GM12878 (cell line): ENCODE measurements at regions not wholly inside any gene's neighbourhood (a gene's known extent, or its start where the extent isn't known, plus 50 kb on each side); places are given as distances from the start of the nearest gene placed in this dataset.

Experiments used
- ATAC-seq: fragments of 200-7000 bp; cut with Tn5 transposase; 3 replicates; pipeline ENCODE4 v1.9.1; 2020; ENCODE audit warnings: mild to moderate bottlenecking, moderate library complexity
- BruUV-seq: library from RNA; stranded (reverse); fragments of 400-500 nt; replicated peaks from 2 replicates; lab custom pipeline; 2021; lab: Mats Ljungman, UMichigan
- CTCF ChIA-PET: fragments of 300-600 bp; sonication (Branson Sonifier 250); formaldehyde crosslinking; extraction: SDS; loops from one replicate; lab custom pipeline; 2021; ENCODE audit warnings: inconsistent platforms; lab: Yijun Ruan, JAX
- POLR2A ChIA-PET: fragments of 350-600 bp; formaldehyde crosslinking; extraction: SDS; loops from one replicate; lab custom pipeline; 2021; ENCODE audit warnings: inconsistent platforms; lab: Charles Lee
- RAD21 ChIA-PET: fragments of 300-600 bp; sonication (Branson Sonifier 250); formaldehyde crosslinking; loops from one replicate; lab custom pipeline; 2023; ENCODE audit warnings: antibody characterized with exemption; ENCODE audit not compliant: unreplicated experiment; lab: Charles Lee
- SMC1A ChIA-PET: fragments of 300-600 bp; sonication (Branson Sonifier 250); formaldehyde crosslinking; loops from one replicate; lab custom pipeline; 2023; ENCODE audit not compliant: unreplicated experiment, uncharacterized antibody; lab: Charles Lee
- DNase-seq: peaks from one replicate; pipeline ENCODE4 v3.0.0-alpha.2; 2011; ENCODE audit warnings: low read depth, low spot score
- FAIRE-seq: peaks from 3 replicates; lab custom pipeline; 2011; peaks lifted over from hg19 to GRCh38; lab: Jason Lieb, UNC
- H2AFZ ChIP-seq: 2 replicates; pipeline ENCODE4 v1.6.0; 2011; ENCODE audit warnings: low read depth, low read length, control low read depth; ENCODE audit not compliant: control insufficient read depth
- H3K27ac ChIP-seq: 2 replicates; pipeline ENCODE4 v1.5.1; 2011; ENCODE audit warnings: control low read depth; ENCODE audit not compliant: control insufficient read depth, insufficient read depth
- H3K27me3 ChIP-seq, 2 experiments: replicated peaks in 1 of 2; 2 replicates each; pipeline versions ENCODE4 v1.6.0 to v1.6.1; 2011; ENCODE audit warnings: low read length in 1 of 2; ENCODE audit not compliant: control insufficient read depth in 2 of 2, insufficient read depth in 2 of 2
- H3K36me3 ChIP-seq, 2 experiments: 2 replicates each; pipeline ENCODE4 v1.5.1; 2011; ENCODE audit warnings: low read length in 1 of 2; ENCODE audit not compliant: control insufficient read depth in 2 of 2, insufficient read depth in 2 of 2
- H3K4me1 ChIP-seq: 2 replicates; pipeline ENCODE4 v1.6.1; 2011; ENCODE audit warnings: mild to moderate bottlenecking, low read length, moderate library complexity, mixed read lengths; ENCODE audit not compliant: control insufficient read depth, insufficient read depth
- H3K4me2 ChIP-seq: 2 replicates; pipeline ENCODE4 v1.6.0; 2011; ENCODE audit warnings: control low read depth; ENCODE audit not compliant: control insufficient read depth, insufficient read depth
- H3K4me3 ChIP-seq: fragments of 200-600 bp; sonication (generic); 2 replicates; pipeline ENCODE4 v1.5.1; 2016
- H3K79me2 ChIP-seq: 2 replicates; pipeline ENCODE4 v1.6.0; 2011; ENCODE audit warnings: low read length; ENCODE audit not compliant: control insufficient read depth, insufficient read depth
- H3K9ac ChIP-seq: 2 replicates; pipeline ENCODE4 v1.8.0; 2011; ENCODE audit warnings: low read length, control low read depth, mixed read lengths; ENCODE audit not compliant: control insufficient read depth, insufficient read depth
- H3K9me3 ChIP-seq: replicated peaks from 3 replicates; pipeline ENCODE4 v1.5.1; 2011; ENCODE audit warnings: mild to moderate bottlenecking, low read length; ENCODE audit not compliant: control insufficient read depth, insufficient read depth
- H4K20me1 ChIP-seq: 2 replicates; pipeline ENCODE4 v1.6.0; 2011; ENCODE audit not compliant: control insufficient read depth, insufficient read depth
- CBFB ChIP-seq: IDR thresholded peaks from 2 replicates; pipeline ENCODE4 v1.6.1; 2016; ENCODE audit warnings: antibody characterized with exemption, low read depth
- HSF1 ChIP-seq: fragments of 150-350 bp; IDR thresholded peaks from 2 replicates; pipeline ENCODE4 v1.6.1; 2014; ENCODE audit warnings: mild to moderate bottlenecking, low read depth, low read length
- IRF4 ChIP-seq: IDR thresholded peaks from 2 replicates; pipeline ENCODE4 v1.6.1; 2011; ENCODE audit warnings: low read depth, low read length
- KLF5 ChIP-seq: fragments of 450-650 bp; IDR thresholded peaks from 2 replicates; pipeline ENCODE4 v1.6.1; 2014; ENCODE audit warnings: mild to moderate bottlenecking; ENCODE audit not compliant: partially characterized antibody
- NR2F1 ChIP-seq: fragments of 450-650 bp; conservative IDR thresholded peaks from 2 replicates; pipeline ENCODE4 v1.6.1; 2017; ENCODE audit warnings: mild to moderate bottlenecking
- PKNOX1 ChIP-seq: fragments of 450-650 bp; IDR thresholded peaks from 2 replicates; pipeline ENCODE4 v1.6.1; 2016; ENCODE audit warnings: mild to moderate bottlenecking
- SP1 ChIP-seq: IDR thresholded peaks from one replicate; pipeline ENCODE4 v1.6.1; 2011; ENCODE audit warnings: low read depth, low read length
- SPI1 ChIP-seq: IDR thresholded peaks from 2 replicates; pipeline ENCODE4 v1.6.1; 2011; ENCODE audit warnings: low read depth, mild to moderate bottlenecking, low read length, moderate library complexity, borderline replicate concordance; ENCODE audit not compliant: insufficient read depth
- YY1 ChIP-seq: IDR thresholded peaks from 2 replicates; pipeline ENCODE4 v1.6.1; 2011; ENCODE audit warnings: low read depth, mild to moderate bottlenecking, low read length
- WGBS: methylation state at CpG from one replicate; pipeline ENCODE4 v1.1.6; 2016; ENCODE audit warnings: low lambda C conversion rate; ENCODE audit not compliant: insufficient replicate concordance, insufficient coverage; ENCODE audit errors: missing lambda C conversion rate; 5-methylcytosine and 5-hydroxymethylcytosine counted together
- in situ Hi-C: fragments of 300-500 bp; cut with MboI; formaldehyde crosslinking; loops from 9 replicates; pipeline ENCODE4 v1.14.3; 2018; ENCODE audit warnings: mixed read lengths
- intact Hi-C: fragments of 100-400 bp; cut with micrococcal nuclease; formaldehyde crosslinking; loops from one replicate; pipeline ENCODE4 v1.14.2; 2022; ENCODE audit not compliant: unreplicated experiment

GRCh38 chr6:165826487-165827189 is 163.6 kb upstream of the PDE10A start:
- RAD21 ChIA-PET = no interaction called here
- no peak for TF ChIP-seq SP1
- no peak for TF ChIP-seq KLF5
- TF ChIP-seq YY1 = no peak
- no peak for TF ChIP-seq CBFB
- no peak for TF ChIP-seq NR2F1
- no peak for TF ChIP-seq IRF4
- TF ChIP-seq SPI1 = no peak
- no peak for TF ChIP-seq HSF1
- TF ChIP-seq PKNOX1 = no peak
- TF ChIP-seq, all 136 proteins: peak for 0
- ATAC-seq (no peak), DNase-seq (no peak), FAIRE-seq (no peak)
- WGBS = 51% methylated on average over 23 of the region's 33 CpGs
- H3K9ac ChIP-seq = no peak overlapping the region
- H3K4me2 ChIP-seq = no peak overlapping the region
- no TSS peak for BruUV-seq
- no peak overlapping the region for H2AFZ ChIP-seq
- ChIA-PET SMC1A (no interaction called here), POLR2A (no interaction called here), CTCF (no interaction called here)
- in situ Hi-C loops = no loop called here
- H3K27me3 ChIP-seq = no peaks in the 10 kb centered on the region
- H3K79me2 ChIP-seq = no peaks in the 10 kb centered on the region
- no peaks in the 10 kb centered on the region for H4K20me1 ChIP-seq
- no peak overlapping the region for H3K27ac ChIP-seq
- H3K9me3 ChIP-seq = no peaks in the 10 kb centered on the region
- H3K36me3 ChIP-seq = no peaks in the 10 kb centered on the region
- H3K4me3 ChIP-seq = no peak overlapping the region
- intact Hi-C loops = no loop called here
- no peaks in the 10 kb centered on the region for H3K4me1 ChIP-seq
